ENCODE measurements at regions not wholly inside any gene's neighbourhood (a gene's known extent, or its start where the extent isn't known, plus 50 kb on each side); places are given as distances from the start of the nearest gene placed in this dataset.
A peak's percentile ranks its signal among the peaks of the same experiment; 100 is the strongest.

DNA sequence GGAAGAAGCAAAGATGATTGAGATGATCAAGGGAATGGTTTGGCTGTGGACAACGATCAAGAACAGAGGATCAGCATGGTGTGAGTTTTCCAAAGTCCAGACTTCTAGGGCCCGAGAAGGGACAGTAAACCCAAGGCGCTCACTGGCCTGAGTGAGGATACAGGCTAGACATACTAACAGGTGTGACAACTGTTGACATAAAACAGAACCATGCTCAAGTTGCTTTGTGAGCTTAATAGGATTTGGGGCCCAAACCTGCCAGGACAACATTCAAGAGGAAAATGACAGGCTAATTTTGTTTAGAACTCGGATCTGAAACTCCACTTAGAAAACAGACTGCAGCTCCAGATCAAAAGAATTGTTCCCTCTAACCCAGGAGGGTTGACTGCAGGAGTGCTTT, 68.1 kb upstream of the ACKR3 start:
- DNase-seq = no peak

DNA sequence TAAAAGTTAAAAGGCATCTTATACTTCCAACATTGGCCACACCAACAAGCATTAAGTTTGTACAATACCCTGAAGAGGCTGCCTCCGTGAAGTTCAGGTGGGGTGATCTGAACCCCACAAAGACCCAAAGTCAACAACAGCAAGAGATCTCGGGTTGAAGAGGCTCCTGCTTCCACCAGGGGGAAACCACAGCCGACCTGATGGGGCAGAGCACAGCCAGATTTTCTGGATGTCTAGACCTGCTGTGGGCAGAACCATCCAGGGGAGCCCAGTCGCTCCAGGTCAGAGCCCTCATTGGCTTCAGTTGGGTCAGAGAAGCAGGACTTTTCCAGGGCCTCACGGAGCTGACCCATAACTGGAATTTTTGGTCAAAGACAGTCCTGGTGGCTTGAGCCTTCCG, 66.5 kb upstream of the ACKR3 start:
- no peak for DNase-seq

DNA sequence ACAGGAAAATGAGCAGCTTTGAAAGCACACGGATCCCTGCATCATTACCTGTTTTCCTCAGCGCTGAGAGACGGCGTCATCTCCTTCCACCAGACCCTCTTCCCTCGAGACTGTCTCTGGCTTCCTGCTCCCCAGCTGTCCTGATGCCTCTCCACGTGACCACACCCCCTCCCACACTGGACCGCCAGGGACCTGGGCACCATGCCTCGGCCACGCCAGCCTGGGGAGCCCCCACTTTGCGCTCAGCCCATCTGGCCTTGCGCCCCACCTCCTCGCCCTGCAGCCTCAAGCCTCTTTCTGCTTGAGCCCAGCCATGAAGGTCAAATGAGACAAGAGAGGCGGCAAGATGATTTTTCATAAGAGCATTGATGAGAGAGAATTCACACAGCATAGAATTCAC, 66.0 kb upstream of the ACKR3 start:
- no peak for DNase-seq

DNA sequence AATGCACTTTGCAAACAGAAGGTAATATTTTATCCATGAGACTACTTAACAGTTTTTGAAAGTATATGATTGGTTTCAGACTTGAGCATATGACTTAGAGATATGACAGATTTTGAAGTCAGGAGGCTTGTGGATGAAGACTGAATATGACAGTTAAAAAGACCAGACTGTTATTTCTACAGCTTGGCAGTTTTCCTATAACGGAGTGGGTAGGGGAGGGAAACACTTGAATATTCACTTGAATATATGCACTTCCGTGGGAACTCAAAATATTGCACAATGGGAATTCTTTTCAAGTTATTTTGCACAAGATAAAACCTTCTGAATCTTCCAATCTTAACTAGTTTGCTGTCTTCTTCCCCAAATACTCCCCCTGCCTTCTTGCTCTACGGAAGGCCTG, 64.6 kb upstream of the ACKR3 start:
- DNase-seq = no peak

DNA sequence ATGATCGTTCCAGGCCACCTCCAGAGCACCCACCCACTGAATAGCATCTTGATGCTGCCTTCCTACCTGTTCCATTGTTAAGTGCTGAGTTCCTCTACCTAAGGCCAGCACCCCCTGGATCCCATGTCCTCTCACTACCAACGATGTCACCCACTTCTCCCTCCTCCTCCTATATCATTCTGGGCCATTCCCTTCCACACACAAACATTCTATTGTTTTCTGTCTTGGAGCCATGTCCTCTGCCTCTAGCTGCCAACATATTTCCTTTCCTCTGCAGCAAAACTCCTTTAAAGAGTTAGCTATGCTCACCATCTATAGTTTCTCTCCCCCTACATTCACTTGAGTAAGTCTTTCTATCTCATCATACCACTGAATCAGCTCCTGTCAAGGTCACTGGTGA, 64.0 kb upstream of the ACKR3 start:
- DNase-seq = no peak

DNA sequence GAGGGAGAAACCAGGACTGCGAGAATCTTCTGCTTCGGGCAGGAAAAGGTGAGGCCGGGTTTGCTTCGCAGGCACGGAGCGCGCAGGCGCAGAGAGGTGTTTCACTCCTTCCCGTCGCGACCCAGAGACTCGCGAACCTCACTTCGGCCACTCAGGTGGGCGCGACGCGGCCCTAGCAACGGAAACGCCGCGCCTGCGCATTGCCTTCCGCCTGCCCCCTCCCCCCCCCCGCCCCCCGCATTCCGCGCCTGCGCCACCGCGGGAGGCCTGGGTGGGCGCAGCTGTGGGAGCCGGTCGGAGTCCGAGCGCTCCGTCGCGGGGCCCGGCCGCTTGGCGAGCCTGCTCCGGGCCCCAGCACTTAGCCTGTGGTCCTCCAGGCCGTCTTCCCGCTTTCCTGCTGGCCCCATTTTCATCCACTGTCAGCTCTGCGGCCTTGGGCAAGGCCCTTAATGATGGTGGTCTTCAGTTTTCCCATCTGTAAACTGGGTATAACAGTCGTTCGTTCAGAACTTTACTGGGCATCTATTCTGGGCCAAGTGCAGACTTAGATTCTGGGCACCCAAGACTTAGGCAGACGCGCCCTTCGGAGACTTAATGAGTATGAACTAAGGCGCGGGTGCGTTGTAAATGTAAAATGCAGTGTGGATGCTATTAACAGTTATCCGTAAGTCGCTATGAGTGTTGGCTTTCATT, 62.1 kb upstream of the ACKR3 start:
- peak; percentile 37 to 38 for DNase-seq

DNA sequence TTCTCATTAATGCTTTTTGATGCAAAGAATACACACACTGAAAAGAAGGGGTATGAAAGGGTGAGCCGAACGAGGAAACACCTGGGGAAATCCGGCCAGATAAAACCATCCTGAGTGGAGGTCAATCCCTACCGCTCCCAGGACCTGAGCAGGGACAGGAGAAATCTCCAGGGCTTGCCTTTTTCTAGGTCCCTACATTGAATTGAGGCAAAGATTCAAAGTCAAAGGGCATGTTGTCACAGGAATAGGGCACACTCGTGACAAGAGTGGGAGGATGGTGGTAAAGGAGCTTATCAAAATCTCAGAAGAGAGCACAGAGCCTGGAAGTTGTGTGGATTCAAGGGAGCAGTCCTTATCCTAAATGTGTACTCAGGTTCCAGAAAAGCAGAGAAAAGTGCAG, 61.2 kb upstream of the ACKR3 start:
- no peak for DNase-seq

DNA sequence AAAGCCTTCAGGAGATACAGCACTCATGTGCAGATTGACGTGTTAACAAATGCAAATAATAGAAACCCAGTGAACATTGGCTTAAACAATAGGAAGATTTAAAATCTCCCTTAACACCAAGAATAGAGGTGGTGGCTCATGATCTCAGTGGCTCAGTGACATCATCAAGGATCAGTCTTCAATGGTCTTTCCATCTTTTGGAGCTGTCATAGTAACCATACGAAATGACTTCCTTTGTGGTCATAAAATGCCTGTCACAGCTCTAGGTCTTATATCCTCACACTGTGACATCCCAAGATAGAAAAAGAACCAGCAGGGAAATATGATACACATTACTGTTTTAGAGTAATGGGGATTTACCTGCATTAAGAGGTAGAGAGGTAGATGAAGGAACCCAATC, 59.6 kb upstream of the ACKR3 start:
- DNase-seq = no peak

DNA sequence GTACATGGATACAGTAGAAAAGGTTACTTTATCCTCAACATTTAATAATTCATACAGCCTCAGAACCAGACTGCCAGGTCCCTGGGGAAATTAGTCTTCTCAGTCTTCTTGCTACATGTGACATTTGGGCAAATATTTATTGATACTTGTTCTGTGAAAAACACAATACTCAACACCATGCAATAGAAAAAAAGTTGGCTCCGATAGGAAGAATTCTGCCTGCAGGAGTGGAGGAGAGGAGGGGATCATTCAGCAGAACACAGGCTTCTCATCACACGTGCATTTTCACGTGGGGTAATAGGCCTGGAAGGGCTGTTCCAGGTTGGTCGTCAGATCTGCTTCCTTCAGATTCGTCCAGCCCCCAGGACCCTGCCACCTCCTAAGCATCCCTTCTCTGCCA, 58.4 kb upstream of the ACKR3 start:
- no peak for DNase-seq

DNA sequence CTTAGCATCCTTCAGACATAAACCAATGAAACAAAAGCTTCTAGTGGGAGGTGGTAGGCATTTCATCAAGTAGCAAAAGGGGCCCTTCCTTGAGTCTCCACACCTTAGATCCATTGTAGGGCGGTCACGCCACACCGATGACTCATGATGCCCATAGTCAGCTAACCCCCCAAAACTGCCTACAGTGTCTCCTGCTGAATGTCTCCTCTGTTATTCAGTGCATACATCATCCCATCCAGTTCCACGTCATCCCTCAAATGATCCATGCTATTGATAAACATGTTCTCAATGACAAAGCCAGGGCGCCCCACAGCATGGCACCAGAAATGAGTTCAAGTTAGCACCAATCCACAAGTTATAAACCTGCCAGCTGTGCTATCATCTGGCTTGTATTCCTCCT, 57.4 kb upstream of the ACKR3 start:
- DNase-seq = no peak

DNA sequence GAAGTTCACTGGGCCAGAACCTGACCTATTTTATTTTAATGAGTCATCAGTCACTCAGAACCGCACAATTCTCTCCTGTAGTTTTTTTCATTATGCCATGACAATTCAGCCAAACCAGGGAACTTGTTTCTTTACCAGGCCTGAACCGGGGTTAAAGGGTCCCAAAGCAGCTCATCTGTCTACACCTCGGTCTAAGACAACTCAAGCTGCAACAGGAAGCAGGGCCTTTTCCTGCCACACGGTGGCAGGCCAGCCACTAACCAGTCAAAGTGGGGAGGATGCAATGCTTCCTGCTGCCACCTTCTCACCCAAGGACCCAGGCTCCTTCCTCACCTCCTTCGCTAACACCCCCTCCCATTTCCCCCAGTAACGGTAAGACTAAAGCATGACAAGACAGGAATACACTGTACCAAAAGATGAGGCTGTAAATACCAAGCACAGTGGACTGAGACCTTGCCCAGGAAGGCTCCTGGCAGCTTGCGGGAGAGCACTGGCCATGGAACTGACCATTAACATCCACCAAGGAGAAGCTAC, 56.7 kb upstream of the ACKR3 start:
- DNase-seq = peak; percentile 58 to 65

DNA sequence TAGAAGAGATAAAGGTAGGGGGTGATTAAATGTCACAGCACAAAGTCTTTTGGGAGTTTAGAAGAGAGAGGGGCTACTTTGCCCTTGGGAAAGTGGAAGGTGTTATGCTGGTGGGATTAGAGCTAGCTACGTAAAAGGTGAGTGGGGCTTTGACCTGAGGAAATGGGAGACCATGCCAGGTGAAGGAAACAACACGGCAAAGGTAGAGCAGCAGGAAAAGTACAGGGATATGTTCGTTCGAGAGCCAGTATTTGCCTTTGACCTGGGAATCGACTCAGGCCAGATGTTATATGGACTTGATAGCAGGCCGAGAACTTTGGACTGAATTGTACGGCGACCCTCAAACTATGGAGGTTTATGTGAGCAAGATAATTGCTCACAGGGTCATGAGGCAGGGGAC, 55.7 kb upstream of the ACKR3 start:
- no peak for DNase-seq

DNA sequence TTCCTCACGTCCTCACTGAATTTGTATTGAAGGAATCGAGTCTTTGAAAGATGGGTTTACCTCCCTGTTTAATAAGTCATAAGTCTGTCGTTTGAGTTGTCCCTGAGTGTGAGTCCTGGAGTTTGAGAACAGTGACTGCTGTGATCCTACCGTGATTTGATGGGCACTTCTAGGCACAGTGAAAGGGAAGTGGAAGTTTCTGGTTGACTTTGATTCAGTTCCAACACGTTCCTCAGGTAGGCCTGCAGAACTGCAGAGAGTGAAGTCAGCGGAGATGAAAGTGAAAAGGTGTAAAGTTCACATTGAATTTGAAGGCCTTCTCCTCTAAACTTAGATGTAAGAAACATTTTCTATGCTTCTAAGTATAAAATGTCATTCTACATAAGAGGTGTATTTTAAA, 52.9 kb upstream of the ACKR3 start:
- no peak for DNase-seq

DNA sequence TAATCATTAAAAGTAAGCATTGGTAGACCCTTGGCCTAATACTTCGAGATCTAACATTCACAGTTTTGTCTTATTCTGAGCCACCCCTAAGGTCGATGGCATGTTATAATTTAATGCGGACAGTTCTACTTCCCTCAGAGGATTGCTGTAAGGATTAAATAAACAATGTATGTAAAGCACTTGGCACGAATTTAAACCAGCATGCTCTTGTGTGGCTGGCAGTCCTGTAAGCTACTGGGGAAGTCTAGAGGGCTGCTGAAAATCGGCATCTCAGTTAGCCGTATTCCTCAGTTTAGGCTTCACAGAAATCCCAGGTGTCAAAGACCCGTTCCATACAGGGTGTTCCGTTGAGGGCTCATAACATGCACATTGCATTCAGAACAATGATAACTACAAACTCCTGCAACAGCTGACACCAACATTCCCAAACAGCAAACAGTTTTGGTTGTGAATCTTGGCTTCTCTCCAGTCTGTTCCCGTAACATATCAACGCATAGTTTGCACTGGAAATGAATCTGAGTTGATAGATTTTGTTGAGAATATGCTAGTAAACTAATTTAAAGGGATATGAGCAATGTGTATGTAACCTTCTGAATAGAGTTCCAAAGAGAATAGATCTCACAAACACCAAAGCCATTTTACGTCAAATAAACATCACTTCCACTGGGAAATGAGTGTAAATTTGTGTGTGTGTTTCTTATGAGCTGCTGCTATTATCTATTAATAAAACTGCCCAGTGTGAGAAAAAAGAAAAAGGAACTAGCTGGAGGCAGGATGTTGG, 52.2 kb upstream of the ACKR3 start:
- no peak for DNase-seq
